HG03095 (cell line): ENCODE measurements at regions not wholly inside any gene's neighbourhood (a gene's known extent, or its start where the extent isn't known, plus 50 kb on each side); places are given as distances from the start of the nearest gene placed in this dataset.

Experiments
- ATAC-seq: cut with Tn5 transposase; IDR thresholded peaks from one replicate; pipeline ENCODE4 v1.9.1; 2021; ENCODE audit warnings: moderate library complexity; ENCODE audit not compliant: unreplicated experiment

- ATAC-seq, result no peak
Observed at GRCh38 chr2:19300961-19301360, 57.5 kb downstream of the OSR1 start.

- ATAC-seq, result no peak
Observed at GRCh38 chr2:19299522-19299921, 58.9 kb downstream of the OSR1 start.

GRCh38 chr2:19299032-19299431, 59.4 kb downstream of the OSR1 start:
- no peak for ATAC-seq

DNA sequence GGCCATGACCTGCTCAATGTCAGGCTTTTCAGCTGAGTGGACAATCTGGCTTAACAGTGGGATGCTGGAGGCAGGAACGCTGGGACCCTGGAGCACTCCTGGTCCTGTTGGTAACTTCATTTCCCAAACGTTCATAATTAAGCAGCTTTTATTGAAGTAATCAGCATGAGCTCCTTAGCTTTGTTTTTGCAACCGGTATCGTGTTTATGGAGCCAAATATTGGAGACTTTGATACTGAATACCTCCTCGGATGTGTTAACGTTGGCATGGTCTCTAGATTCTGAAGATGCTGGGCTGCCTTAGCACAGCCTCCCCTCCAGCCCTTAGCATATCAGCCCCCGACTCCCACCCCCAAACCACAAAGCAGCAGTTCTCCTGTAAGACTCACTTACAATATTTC, 60.7 kb downstream of the OSR1 start:
- ATAC-seq, result no peak

GRCh38 chr2:19295998-19296502, 62.4 kb downstream of the OSR1 start:
- ATAC-seq, result no peak

- no peak for ATAC-seq
Observed at GRCh38 chr2:19292007-19292406, 66.4 kb downstream of the OSR1 start.

- no peak for ATAC-seq
Observed at GRCh38 chr2:19288291-19288690, 70.1 kb downstream of the OSR1 start.

DNA sequence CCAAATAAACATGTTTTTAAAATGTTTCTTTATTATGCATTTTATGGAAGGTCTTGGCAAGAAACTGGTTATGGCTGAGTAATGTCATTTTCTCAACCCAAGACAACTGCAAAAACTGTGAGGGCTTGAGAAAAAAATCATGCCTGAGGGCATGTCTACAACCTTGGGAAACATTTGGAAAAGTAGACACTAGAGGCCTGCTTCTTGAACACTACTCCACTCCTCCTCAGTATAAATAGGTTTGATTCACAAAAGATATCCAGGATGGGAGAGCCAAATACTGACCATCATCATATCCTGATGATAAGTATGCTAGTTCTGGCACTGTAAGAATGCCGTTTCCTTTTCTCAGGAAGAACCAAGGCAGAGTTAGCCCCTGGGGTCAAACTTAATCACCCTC, 71.1 kb downstream of the OSR1 start:
- no peak for ATAC-seq

DNA sequence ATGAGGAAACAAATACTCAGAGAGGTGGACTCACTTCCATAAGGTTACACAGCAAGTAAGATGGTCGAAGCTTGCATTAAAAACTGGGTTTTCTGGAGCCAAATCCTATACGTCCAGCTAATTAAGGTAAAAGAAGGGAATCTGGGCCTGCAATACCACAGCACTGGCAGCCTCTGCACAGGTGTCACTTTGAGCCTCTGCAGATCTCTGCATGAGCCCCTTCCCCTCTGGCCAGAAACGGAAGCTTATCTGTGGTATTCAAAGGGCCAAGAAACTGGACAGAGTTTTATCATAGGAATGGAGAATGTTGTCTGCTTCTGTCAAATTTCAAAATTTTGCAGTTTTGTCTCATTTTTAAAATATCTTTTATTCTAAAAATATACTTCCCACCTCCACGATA, 76.1 kb downstream of the OSR1 start:
- ATAC-seq, result no peak

DNA sequence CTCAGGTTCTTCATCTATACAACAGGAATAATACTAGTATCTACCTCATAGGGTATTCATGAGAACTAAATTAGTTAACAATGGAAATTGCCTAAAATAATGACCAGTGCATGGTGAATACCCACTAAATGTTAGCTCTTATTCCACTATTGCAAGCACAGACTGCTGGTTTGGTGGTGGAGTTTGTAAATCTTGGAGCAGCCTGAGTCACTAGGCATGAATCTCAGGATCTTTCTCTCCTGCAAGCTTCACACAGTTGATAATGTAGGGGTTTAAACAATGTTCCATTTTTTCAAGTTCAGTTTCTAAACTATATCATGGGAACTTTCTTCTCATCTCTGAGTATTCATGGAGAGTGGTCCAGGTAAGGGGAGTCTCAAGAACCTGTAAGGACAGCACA, 84.0 kb downstream of the OSR1 start:
- no peak for ATAC-seq

- ATAC-seq, result no peak
Observed at GRCh38 chr2:19272941-19273470, 85.4 kb downstream of the OSR1 start.

DNA sequence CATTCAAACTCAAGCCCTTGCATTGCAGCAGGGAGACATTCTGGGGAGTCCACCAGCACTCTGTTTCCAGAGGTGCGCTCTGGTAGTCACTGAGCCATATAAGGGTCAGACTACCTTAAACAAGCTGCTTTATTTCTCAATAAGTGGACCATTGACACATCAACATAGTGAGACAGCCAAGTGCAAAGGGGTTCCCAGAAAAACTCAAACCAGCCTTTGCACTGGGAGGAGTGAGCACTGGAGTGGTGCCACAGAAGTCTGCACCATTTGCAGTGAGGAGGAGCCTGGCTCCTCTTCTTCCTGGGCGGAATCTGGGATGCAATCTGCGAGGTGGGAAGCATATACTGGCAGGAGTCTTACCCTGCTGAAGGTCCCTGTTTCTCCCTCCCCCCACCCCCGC, 86.4 kb downstream of the OSR1 start:
- ATAC-seq, result no peak

GRCh38 chr2:19264852-19265251, 93.6 kb downstream of the OSR1 start:
- no peak for ATAC-seq

DNA sequence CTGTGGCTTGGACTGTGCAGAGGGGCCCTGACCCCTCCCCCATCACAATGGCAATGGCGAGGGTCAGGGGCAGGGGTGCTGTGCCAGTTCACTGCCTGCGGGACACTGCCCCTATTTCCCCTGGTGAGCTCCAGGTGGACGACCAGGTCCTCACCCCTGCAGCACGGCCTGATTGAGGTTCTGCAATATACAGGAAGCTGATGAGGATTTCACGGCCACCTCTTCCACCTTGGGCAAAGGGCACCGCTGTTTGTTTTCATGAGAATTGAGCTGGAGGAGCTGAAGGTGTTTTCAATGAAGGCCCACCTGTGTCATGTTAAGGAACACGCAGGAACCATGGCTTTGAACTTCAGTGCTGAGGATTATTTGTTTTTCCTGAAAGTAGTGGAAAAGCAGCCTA, 96.3 kb downstream of the OSR1 start:
- no peak for ATAC-seq

- ATAC-seq, result no peak
Observed at GRCh38 chr2:19261061-19261460, 97.4 kb downstream of the OSR1 start.

- ATAC-seq, result no peak
Observed at GRCh38 chr2:19256121-19256601, 102.3 kb downstream of the OSR1 start.

DNA sequence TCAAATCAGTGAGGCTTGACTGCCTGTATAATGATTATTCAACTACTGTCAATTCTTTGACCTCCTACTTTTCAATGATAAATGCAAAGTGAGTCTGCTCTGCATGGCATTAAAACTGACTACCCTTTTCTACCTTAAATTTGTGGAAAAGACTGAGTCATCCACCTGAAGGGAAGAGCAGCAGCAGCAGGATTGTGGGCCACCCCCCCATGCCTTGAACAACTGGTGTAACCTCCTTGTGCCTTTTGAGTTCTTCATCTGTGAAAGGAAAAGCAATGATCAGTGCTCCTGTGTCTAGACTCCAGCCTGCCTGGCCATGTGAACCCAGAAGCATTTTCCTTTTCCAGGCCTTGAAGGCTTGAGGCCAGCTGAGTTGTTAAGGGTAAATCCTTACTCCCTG, 102.9 kb downstream of the OSR1 start:
- no peak for ATAC-seq

GRCh38 chr2:19251554-19251953, 106.9 kb downstream of the OSR1 start:
- ATAC-seq, result no peak

- no peak for ATAC-seq
Observed at GRCh38 chr2:19250906-19251305, 107.5 kb downstream of the OSR1 start.

GRCh38 chr2:19247186-19247585, 111.2 kb downstream of the OSR1 start:
- ATAC-seq, result no peak

DNA sequence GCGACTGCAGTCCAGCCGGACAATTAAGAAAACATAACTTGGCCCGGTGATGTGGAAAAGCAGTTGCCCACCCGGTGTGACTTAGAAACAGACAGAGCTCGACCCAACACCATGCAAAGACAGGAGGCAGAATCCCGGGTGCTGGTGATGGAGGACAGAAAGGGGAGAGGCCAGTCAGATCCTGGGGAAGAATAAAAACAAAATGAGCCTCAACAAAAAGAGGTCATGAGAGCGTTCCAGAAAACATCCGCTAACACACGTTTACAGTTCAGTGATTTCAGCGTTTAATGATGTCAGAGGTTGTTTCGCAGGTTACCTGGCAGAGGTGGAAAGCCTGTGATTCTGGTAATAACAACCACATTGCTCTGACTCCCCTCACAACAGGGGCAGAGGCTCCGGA, 111.9 kb downstream of the OSR1 start:
- ATAC-seq, result no peak

- ATAC-seq, result no peak
Observed at GRCh38 chr2:19244460-19245363, 113.7 kb downstream of the OSR1 start.
